ENCODE measurements at regions not wholly inside any gene's neighbourhood (a gene's known extent, or its start where the extent isn't known, plus 50 kb on each side); places are given as distances from the start of the nearest gene placed in this dataset.

DNA sequence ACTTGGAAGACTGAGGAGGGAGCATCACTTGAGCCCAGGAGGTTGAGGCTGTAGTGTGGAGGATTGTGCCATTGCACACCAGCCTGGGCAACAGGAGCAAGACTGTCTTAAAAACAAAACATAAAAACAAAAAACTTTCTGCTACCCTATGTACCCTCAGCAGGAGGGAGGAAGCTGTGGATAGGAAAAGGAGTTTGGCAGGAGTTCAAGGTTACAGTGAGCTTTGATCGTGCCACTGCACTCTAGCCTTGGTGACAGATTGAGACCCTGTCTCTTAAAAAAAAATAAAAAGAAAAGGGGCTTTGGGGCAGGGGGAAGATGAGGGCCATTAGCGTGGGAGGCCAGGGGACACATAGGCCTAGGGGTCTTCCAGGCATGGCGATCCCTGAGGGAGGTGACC is 135.7 kb downstream of the DHX35 start:
- TF ChIP-seq, protein P1, sequence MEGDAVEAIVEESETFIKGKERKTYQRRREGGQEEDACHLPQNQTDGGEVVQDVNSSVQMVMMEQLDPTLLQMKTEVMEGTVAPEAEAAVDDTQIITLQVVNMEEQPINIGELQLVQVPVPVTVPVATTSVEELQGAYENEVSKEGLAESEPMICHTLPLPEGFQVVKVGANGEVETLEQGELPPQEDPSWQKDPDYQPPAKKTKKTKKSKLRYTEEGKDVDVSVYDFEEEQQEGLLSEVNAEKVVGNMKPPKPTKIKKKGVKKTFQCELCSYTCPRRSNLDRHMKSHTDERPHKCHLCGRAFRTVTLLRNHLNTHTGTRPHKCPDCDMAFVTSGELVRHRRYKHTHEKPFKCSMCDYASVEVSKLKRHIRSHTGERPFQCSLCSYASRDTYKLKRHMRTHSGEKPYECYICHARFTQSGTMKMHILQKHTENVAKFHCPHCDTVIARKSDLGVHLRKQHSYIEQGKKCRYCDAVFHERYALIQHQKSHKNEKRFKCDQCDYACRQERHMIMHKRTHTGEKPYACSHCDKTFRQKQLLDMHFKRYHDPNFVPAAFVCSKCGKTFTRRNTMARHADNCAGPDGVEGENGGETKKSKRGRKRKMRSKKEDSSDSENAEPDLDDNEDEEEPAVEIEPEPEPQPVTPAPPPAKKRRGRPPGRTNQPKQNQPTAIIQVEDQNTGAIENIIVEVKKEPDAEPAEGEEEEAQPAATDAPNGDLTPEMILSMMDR (conservative IDR thresholded peaks at IDR 0.05 in 1 of 2, IDR thresholded peaks at IDR 0.05 in 1 of 2; ENCODE audit: extremely low read depth in 1 of 2, insufficient read depth in 1 of 2, low read depth in 1 of 2, low read length in 2 of 2), result no peak
- no peak for TF ChIP-seq EZH2 (IDR thresholded peaks at IDR 0.05; ENCODE audit: borderline replicate concordance, low read length)
